NCI-H82 treated with DMSO at 0.1 percent for 48 hours (cell line): ENCODE measurements at regions not wholly inside any gene's neighbourhood (a gene's known extent, or its start where the extent isn't known, plus 50 kb on each side); places are given as distances from the start of the nearest gene placed in this dataset.
"Not testable (repeated sequence)": the region's sequence is repeated elsewhere in the genome, so short reads cannot be mapped to it uniquely, and the experiment has no call there.

Experiments
- DNase-seq: peaks from one replicate; lab custom pipeline; 2025; ENCODE audit not compliant: unreplicated experiment; lab: John Stamatoyannopoulos, UW

DNA sequence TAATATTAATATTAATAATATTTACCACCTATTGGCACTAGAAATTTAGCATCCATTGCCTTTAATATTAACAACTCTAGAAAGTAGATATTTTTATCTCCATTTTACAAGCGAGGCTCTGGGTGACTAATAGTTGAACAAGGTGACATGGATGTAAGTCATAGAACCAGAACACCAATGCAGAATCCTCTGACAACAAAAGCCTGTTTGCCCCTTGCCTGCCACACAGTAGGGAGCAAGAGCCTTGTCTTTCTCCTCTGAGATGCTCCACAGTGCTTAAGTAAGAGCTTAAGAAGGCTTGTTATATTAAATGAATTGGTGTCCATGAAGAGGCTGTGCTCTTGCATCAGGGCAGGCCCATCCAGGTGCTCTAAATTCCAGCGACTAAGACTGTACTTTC, 51.2 kb upstream of the LBX1 start:
- DNase-seq = no peak

DNA sequence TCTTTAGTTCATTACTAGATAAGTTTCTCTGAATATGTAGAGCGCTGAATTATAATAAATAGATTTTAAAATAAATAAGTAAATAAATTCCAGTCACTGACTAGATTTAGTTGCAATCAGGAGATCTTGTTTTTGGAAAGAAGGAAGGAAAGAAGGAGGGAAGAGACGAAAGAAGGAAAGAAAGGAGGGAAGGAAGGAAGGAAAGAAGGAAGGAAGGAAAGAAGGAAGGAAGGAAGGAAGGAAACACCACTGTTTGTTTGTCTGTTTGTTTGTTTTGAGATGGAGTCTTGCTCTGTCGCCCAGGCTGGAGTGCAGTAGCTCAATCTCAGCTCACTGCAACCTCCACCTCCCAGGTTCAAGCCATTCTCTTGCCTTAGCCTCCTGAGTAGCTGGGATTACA, 51.7 kb upstream of the LBX1 start:
- not testable (repeated sequence) for DNase-seq

DNA sequence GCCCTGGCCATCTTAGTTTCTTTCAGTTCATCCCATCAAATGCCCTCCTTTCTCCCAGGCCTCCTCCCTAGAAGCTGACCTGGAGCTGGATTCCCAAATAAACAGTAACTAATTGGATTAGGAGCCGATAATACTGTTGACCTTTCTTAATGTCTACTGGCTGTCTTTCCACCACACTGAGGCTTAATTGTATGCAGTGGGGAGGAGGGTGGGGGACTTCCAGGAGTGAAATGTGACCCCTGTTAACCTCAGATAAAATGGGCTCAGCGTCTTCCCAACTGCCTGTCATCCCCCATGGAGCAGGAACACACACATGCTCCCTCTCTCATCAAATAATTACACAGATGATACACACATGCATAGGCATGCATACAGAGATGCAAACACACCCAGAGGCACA, 53.7 kb upstream of the LBX1 start:
- DNase-seq = peak; percentile 88

DNA sequence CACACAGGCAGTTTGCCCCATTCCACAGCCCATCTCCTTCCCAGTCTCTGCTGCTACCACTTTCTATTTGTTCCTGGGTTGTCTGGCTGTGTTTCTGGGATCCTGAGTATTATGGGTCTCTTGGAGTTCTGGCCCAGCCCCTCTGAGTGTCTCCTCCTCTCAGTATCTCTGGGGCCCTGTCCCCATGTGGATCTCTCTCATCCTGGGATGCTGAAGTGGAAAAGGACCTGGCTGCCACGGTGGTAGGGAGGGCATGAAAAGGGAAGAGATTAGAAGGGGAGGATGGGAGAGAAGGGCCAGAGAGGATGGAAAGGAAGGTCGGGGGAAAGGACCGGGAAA, 54.5 kb upstream of the LBX1 start:
- no peak for DNase-seq

DNA sequence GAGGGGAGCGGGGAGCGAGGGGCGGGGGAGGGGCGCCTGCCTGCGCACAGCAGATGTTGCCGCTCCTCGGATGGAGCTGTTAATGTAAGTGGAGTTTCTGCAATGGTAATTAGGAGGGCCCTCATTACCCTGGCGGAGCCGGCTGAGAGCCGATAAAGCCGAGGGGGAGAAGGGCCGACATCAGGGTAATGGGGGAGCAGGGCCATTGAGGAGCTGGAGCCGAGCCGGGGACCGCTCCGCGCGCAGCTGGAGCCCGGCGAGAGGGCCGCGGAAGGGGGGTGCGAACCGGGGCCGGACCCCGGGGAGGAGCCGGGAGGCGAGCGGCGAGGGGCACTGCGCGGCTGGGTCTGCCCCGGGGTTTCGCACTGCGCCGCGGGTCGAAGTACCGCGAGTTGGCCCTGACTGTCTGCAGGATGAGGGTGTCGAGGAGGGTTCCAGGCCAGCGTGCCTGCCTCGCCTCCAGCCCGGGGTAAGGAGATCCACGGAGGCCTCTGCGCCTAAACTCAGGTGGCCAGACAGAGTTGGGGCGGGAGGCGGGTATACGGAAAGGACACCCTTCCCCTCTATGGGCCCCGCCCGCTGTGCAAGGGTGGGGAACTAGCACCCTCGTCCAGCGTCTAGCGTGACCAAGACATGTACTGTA, 55.0 kb upstream of the LBX1 start:
- peak; percentile 34 for DNase-seq

DNA sequence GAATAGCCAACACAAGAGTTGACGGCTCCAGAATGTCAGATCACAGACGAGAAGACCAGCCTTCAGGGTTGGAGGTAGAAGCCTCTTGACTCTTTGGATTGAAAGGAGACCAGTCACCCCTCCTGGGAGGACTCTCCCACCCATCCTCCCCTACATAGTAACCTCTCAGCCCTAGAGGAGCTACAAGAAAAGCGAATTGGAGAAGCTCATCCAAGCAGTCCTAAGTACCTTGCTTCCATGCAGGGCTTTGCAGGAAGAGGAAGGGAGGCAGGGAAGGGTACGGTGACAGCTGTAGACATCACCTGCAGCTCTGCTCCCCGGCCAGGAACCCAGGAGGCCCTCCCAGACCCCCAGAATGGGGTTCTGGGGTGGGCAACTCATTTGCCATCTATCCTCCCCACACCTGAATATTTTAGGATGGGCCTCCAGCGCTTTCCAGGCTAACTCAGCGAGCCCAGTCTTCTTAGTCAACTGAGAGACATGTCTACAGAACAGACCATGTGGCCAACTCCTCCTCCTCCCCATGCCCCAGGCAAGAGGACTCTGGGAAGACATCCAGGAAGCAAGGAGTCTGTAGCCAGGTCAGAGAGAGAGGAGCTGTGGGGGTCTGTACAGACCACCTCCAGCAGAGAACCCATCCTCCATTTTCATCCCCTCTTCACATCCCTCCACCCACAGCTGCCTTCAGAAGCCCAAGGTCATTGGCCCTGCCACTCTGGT, 55.6 kb upstream of the LBX1 start:
- no peak for DNase-seq

DNA sequence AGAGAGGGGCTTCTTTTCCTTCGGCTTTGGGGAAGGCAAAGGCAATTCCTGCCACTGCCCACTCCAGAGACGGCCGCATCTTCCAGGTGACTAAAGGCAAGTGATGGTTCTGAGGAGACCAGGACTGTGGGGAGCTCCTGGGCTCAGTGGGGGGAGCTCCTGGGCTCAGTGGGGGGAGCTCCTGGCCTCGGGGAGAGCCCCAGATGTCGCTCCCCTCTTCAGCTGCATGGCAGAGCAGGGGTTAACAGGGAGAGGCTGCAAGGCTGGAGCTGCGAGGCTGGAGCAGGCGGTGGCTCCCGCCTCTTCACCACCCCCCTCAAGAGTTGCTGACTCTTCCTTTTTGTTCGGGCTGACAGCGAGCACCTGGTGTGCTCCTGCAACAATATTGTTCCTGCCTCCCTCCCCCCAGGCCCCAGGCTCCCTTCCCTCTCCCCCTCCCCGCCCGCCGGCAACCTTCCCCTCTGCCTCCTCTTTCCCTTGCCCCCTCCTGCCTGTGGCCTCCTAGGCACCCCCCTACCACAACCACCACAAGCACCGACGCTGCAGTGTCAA, 56.3 kb upstream of the LBX1 start:
- DNase-seq = no peak

DNA sequence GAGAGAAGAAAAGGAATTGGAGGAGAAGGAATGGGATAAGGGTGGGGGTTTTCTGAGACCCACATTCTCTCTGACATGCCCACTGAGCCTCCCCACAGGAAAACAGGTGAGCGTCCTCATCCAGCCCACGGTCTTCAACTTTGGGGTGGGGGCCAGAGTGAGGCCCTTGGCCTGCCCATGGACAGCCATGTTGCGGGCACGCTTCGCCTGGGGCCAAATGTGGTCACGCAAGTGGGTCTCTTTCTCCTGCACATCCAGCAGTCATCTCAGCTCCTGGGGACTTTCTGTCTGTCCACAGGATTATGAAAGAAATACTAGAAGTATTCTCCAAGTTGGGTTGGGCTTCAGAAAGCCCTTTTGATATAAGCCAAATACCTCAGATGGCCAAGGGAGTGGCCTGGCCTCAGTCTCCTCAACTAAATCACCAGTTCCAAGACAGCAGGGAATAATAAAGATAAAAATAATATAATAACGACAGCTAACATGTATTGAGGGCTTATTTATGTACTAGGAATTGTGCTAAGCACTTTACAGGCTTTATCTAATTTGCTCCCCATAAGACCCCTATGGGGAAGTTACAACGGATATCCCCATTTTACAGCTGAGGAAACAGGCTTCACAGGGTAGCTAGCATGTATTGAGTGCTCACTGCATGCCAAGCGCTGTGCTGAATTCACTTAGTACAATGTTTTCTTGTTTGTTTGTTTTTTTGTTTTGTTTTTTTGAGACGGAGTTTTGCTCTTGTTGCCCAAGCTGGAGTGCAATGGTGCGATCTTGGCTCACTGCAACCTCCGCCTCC, 57.2 kb upstream of the LBX1 start:
- DNase-seq = no peak

DNA sequence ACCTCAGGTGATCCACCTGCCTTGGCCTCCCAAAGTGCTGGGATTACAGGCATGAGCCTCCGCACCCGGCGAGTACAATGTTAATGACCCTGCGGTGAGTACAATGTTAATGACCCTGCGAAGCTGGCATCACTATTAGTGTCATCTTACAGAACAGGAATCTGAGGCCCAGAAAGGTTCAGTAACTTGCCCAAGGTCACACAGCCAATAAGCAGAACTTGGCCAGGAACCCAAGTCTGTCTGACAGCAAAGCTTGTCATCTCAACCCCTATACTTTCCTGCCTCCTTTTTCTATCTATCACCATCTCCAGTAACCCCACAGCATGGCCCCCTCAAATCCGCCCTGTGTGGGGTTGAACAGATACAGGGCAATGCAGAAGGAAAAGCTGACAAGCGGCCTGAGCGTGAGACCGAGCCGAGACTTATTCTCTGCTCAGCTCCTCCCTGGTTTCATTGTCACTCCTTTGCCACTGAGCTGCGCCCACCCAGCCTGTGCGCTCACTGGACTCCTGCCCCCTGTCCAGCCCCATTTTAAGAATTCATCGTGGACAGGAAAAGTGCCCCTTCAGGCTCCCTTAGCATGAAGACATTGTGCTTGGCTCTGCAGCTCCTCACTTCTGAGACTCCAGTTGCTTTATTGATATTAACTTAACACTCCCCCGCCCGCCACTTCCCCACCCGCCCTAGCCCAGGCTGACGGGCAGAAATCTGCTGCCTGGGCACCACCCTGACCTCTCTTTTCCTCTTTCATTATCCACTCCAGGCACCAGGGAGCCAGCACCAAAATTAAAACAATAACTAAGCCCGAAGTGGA, 58.1 kb upstream of the LBX1 start:
- no peak for DNase-seq

DNA sequence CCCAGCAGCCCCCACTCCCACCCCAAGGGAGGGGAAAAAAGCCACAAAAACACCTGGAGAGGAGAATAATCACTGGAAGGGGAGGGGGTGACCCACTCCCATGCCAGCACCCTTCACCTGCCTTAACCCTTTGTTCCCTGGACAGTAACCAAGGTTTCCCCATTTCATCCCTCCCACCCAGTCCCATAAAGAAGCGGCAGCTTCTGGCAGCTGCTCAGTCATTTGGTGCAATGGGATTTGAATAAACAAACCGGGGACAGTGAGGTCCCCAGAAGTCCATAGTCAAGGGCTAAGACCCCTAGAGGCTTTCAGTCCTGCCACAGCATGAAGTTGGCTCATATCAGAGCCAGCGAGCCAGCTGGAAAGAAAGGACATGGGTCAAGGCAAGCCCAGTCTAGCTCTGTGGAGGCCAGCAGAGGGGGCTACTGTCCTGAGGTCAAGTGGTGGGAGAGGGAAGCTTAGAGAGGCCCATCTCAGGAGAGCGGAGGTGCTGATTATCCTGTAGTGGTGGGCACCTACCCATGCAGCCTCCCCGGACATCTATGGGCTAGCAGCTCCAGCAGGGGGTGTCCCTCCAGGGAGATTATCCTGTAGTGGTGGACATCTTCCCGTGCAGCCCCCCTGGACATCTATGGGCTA, 58.9 kb upstream of the LBX1 start:
- no peak for DNase-seq

DNA sequence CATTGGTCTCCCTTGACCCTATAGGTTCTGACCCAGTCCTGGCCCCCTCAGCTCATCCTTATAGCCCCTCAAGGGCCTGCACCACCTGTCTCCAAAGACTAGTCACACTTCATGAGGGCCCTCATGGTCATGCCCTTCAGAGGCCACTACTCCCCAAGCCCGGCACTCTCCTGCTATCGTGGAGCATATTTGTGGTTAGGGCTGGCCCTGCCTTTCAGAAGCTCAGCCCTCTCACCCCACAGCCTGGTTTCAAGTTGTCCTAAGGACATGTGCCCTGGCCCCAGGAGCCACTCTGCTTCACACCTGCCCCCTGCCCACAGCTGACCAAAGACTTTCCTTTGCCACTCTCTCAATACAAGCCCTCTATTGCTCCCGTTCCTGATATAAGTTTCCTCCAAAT, 60.3 kb upstream of the LBX1 start:
- no peak for DNase-seq

DNA sequence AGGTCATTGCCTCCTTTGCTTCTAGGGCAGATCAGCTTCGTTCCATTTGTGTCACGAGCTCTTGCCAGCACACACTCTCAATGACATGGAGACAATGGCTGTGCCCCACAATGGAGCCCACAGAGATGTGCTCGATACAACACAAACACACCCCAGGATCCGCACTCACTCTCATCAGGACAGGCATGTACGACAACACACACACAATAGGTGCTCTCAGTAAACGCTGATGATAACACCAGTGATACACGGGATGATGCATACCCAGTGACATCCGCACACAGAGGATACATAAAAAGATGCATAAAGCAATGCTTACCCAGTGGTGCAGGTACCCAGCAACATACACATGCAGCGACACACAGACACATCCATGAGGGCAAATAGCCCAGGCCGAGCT, 61.2 kb upstream of the LBX1 start:
- DNase-seq = no peak

DNA sequence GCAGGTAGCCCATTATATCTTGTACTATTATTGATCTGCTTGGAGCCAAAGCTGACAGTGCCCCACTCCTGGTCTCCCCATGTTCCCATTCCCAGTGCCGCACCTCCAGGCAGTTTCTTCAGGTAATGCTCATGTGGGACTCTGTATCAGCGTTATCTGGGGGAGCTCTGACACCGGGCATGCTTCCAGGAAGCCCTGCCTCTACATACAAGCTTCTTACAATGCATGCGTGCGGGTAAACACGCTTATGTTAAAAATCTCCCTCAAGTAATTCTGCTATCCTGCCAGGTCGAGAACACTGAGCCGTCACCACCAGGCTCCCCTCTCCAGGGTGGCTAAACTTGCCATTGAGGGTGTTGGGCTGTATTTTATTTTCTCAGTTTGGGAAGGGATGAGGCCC, 61.6 kb upstream of the LBX1 start:
- no peak for DNase-seq

DNA sequence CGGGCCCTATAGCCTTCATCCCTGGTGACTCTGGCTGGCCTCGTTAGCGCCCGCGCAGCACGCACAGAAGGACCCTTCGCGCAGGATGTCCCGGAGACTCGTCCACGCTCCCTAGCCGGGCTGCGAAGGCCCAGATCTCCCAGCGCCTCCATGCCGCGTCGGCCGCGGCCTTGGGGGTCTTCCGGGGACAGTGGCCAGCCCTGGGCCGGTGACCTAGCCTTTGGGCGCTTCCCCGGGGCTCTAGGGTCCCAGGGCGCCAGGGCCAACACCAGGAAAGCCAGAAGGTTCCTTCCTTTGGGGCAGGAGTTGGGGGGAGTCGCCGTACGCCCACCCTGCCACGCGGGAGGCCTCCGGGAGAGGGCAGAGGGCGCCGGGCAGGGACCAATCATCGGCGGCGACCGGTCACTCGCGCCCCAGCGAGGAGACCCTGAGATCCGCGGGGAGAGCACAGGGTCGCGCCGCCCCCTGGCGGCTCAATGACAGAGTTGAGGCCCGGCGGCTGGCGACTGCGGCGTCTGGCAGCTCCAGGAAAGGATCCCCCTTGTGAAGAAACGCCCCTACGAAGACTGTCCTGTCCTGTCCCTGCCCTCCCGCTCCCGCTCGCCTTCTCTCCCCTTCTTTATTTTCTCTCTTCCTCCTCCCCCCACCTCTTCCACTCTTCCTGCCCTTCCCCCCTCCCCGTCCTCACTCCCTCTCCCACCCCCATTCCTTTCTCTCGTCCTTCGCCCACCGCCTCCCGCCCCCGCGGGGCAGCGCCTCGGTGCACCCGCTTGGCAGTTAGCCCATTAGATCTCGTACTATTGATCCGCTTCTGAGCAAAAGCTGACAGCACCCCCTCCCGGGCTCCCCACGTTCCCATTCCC, 62.3 kb upstream of the LBX1 start:
- DNase-seq = peak; percentile 71

DNA sequence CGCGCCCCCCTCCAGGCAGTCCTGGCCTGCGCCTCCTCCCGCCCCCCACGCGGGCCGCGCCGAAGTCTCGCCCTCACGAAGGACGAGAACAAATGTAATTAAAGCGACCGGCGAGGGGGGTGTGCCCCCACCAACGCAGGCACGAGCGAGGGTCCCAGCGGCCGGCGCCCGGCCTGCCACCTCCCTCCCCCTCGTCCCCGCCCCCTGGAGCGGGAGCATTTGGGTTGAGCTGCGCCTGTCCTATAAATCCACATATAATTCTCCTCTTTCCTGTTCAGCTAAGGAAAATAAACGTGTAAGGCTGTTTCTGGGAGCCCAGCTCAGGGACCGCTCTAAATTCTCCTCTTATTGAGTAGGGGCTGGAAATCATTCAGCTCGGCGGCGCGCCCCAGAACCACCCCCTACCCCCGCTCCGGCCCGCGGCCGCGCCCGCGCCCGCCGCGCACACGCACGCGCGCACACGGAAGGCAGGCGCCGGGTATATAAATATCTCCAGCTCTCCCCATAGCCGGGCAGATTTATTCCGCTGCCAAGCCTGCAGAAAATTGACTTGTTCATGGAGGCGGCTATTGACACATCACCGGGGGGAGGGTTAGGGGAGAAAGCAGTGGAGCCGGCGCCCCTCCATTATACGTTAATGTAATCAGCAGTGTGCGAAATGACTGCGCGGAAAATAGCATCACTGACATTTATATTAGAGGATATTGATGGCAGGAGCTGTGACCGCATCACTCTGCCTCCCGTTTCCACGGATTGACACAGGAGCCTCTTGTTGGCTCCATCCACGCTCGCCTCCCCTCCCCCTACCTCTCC, 61.6 kb upstream of the BTRC start:
- DNase-seq = no peak

DNA sequence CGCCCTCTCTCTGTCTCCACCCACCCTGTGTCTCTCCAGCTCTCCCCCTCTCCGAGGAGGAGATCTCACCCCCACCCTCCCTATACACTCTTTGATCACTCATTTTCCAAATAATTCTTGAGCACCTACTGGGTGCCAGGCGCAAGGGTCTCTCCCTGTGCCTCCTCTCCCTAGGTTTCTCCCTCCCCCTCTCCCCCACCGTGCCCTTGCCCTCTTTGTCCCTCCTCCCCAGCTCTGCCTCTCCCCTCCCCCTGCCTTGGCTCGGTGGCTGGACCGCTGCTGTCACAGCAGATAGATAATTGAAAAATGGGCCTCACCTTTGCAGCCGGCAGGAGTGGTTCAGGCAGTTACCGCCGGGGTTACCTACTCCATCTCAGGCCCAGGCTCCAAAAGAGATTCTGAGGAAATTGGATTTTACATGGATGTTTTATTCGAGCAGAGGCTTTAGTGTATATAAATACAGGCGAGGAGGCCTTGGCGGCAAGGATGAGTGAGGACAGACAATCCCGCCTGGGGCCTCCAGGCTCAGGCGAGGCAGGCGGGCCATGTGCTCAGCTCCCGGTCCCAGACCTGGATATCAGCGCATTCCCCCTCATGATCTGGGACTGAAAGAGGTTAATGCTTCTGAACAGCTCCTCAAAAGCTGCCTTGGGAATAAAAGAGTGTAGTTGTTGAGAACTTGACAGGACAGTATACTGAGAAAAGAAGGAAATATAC, 60.8 kb upstream of the BTRC start:
- DNase-seq = peak; percentile 59

DNA sequence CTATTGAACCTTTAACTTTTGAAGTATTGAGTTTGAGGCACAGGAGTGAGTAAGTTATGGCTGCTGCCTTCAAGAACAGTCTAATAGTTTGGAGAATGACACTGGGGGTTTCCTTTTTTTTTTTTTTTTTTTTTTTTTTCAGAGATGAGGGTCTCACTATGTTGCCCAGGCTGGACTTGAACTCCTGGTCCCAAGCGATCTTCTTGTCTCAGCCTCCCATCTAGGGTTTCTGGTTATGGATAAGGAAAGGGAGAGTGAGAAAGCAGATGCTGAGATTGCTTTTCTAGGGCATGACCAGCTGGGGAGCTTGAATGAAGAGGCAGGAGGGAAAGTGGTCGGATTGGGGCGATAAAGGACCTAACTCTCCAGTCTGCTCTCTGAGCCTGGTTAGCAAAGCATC, 59.9 kb upstream of the BTRC start:
- no peak for DNase-seq

DNA sequence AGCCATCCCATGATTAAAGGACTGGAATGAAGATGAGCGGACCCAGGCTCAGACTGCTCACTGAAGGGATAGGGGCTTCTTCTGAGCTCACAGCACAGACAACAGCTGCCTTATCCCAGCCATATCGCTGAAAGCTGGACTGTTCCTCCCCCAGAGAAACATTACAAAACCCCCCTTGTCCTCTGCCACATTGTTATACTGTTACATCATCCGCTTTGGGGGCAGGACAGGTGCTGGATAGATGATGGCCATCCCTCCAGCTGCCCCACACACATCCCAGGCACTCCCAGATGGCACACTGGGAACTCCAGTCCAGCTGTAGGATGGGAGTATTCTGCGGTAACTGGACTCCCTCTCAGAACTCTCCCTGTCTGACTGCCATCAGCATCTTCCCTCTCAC, 58.7 kb upstream of the BTRC start:
- DNase-seq = peak; percentile 33
